ENCODE measurements at regions not wholly inside any gene's neighbourhood (a gene's known extent, or its start where the extent isn't known, plus 50 kb on each side); places are given as distances from the start of the nearest gene placed in this dataset.

GRCh38 chr10:89097226-89097625 is 106.6 kb downstream of the FAS start:
- TF ChIP-seq CTCF (IDR thresholded peaks at IDR 0.05) (no peak), EZH2 (IDR thresholded peaks at IDR 0.05) (no peak), EZH2phosphoT487 (IDR thresholded peaks at IDR 0.05) (no peak)
